ENCODE measurements at regions not wholly inside any gene's neighbourhood (a gene's known extent, or its start where the extent isn't known, plus 50 kb on each side); places are given as distances from the start of the nearest gene placed in this dataset.

GRCh38 chr1:4351453-4351852 is 303.0 kb upstream of the AJAP1 start:
- TF ChIP-seq CTCF (IDR thresholded peaks at IDR 0.05) (no peak), POLR2A (IDR thresholded peaks at IDR 0.05) (no peak)
